ENCODE measurements at regions not wholly inside any gene's neighbourhood (a gene's known extent, or its start where the extent isn't known, plus 50 kb on each side); places are given as distances from the start of the nearest gene placed in this dataset.
"Not testable (repeated sequence)": the region's sequence is repeated elsewhere in the genome, so short reads cannot be mapped to it uniquely, and the experiment has no call there.

GRCh38 chr13:64697226-64697625 is 2532.9 kb downstream of the PCDH9 start:
- no peak overlapping the region for H3K4me3 ChIP-seq (ENCODE audit: low read length)
- H2BK5ac ChIP-seq (ENCODE audit: low read length): no peak overlapping the region
- H4K5ac ChIP-seq (ENCODE audit: low read length): no peak overlapping the region
- no peak overlapping the region for H3K4ac ChIP-seq (ENCODE audit: low read depth, low read length)
- DNase-seq: no peak
- H3K18ac ChIP-seq (ENCODE audit: low read length): no peak overlapping the region
- H3K4me2 ChIP-seq (ENCODE audit: low read length): no peak overlapping the region
- WGBS (ENCODE audit: extremely low coverage, insufficient coverage, low lambda C conversion rate): no CpG with 5 or more reads among the region's 2 CpGs
- H3K23ac ChIP-seq (ENCODE audit: low read length): no peak overlapping the region
- H3K79me2 ChIP-seq (ENCODE audit: control insufficient read depth, insufficient read depth, low read length): no peaks in the 10 kb centered on the region
- no peaks in the 10 kb centered on the region for H3K4me1 ChIP-seq (ENCODE audit: control insufficient read depth, low read depth, low read length)
- H2AK5ac ChIP-seq (ENCODE audit: low read length): no peak overlapping the region
- no peak overlapping the region for H3K56ac ChIP-seq (ENCODE audit: low read length)
- H4K8ac ChIP-seq (ENCODE audit: low read depth, low read length): no peak overlapping the region
- no peaks in the 10 kb centered on the region for H3K36me3 ChIP-seq (ENCODE audit: control insufficient read depth, insufficient read depth, low read length)
- H2BK120ac ChIP-seq (ENCODE audit: low read depth, low read length): no peak overlapping the region
- no peaks in the 10 kb centered on the region for H3K79me1 ChIP-seq (ENCODE audit: low read length)
- H3K27me3 ChIP-seq (ENCODE audit: insufficient read depth, low read length, poor library complexity): no peaks in the 10 kb centered on the region
- H3K27ac ChIP-seq (ENCODE audit: low read depth, low read length): no peak overlapping the region
- H2BK15ac ChIP-seq (replicated peaks; ENCODE audit: low read depth): no peak overlapping the region
- no peak overlapping the region for H3K9ac ChIP-seq (ENCODE audit: low read length)

GRCh38 chr13:64688893-64689677 is 2541.1 kb downstream of the PCDH9 start:
- no CpG with 5 or more reads among the region's 4 CpGs for WGBS (ENCODE audit: extremely low coverage, insufficient coverage, low lambda C conversion rate)
- Histone ChIP-seq H3K27me3 (ENCODE audit: insufficient read depth, low read length, poor library complexity) (no peaks in the 10 kb centered on the region), H3K4me3 (ENCODE audit: low read length) (no peak overlapping the region), H3K56ac (ENCODE audit: low read length) (no peak overlapping the region), H3K4me1 (ENCODE audit: control insufficient read depth, low read depth, low read length) (no peaks in the 10 kb centered on the region), H3K27ac (ENCODE audit: low read depth, low read length) (no peak overlapping the region), H4K5ac (ENCODE audit: low read length) (no peak overlapping the region), H3K79me1 (ENCODE audit: low read length) (no peaks in the 10 kb centered on the region), H2BK5ac (ENCODE audit: low read length) (no peak overlapping the region), H2AK5ac (ENCODE audit: low read length) (no peak overlapping the region), H2BK120ac (ENCODE audit: low read depth, low read length) (no peak overlapping the region), H4K8ac (ENCODE audit: low read depth, low read length) (no peak overlapping the region), H3K9ac (ENCODE audit: low read length) (no peak overlapping the region), H3K4ac (ENCODE audit: low read depth, low read length) (no peak overlapping the region), H2BK15ac (replicated peaks; ENCODE audit: low read depth) (no peak overlapping the region), H3K36me3 (ENCODE audit: control insufficient read depth, insufficient read depth, low read length) (no peaks in the 10 kb centered on the region), H3K23ac (ENCODE audit: low read length) (no peak overlapping the region), H3K4me2 (ENCODE audit: low read length) (no peak overlapping the region), H3K18ac (ENCODE audit: low read length) (no peak overlapping the region), H3K79me2 (ENCODE audit: control insufficient read depth, insufficient read depth, low read length) (no peaks in the 10 kb centered on the region)
- no peak for DNase-seq

DNA sequence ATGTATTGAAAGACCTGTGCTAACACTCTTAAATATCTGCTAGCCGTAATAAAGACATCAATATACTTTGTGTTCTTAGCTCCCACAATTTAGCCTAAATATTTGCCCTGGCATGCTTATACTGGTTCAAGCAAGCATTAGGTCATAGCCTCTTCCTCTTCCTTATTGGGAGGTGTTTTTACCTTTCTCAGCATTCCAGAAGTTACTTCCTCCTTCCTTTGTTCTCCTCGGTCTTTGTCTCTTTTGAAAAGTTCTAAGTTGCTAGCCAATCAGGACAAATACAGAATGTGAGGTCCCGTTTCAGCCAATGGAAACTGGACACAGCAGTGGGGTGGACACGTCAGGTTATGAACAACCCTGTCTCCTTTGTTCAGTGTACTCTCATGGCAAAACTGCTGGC is 2543.6 kb downstream of the PCDH9 start:
- not testable (repeated sequence) for H3K79me2 ChIP-seq (ENCODE audit: control insufficient read depth, insufficient read depth, low read length)

DNA sequence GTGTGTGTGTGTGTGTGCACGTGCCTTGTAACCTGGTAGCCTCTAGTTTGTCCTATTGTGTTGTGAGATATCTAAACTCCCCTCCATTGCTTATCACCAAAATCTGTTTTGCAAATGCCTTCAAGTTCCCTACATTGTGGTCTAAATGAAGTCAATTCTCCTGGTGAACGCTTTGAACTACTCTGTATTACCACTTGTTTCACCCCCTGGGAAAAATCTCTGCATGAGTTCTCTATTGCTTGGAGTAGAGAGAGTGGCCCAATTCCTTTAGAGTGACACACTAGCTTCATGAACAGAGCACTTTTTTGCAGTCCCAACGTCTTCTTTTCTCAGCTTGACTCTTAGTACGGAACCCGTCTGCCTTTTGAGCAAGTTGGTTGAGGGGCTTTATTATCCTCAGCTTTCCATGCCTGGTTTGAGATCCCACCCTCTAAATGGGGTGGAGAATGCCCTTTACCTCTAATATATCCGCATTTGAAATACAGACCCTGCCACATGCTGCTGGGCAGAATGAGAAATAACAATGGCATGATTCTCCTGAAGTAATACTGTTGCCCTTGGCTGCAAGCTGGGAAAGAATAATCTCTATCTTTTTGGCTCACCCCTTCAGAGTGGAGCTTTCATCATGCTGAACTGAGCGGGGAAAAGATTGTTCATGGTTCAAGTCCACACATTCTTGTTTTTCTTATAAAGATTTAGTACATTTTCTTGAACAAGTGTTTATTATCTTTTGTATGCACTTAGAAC is 2545.3 kb downstream of the PCDH9 start:
- DNase-seq: peak; percentile 88
- Histone ChIP-seq H4K8ac (ENCODE audit: low read depth, low read length) (no peak overlapping the region), H3K4ac (ENCODE audit: low read depth, low read length) (no peak overlapping the region), H3K36me3 (ENCODE audit: control insufficient read depth, insufficient read depth, low read length) (no peaks in the 10 kb centered on the region), H3K79me1 (ENCODE audit: low read length) (no peaks in the 10 kb centered on the region), H4K5ac (ENCODE audit: low read length) (no peak overlapping the region), H3K9ac (ENCODE audit: low read length) (no peak overlapping the region), H3K4me3 (ENCODE audit: low read length) (no peak overlapping the region), H3K27ac (ENCODE audit: low read depth, low read length) (peak overlapping the region; percentile 41), H3K18ac (ENCODE audit: low read length) (no peak overlapping the region), H3K79me2 (ENCODE audit: control insufficient read depth, insufficient read depth, low read length) (no peaks in the 10 kb centered on the region), H3K27me3 (ENCODE audit: insufficient read depth, low read length, poor library complexity) (no peaks in the 10 kb centered on the region), H2BK5ac (ENCODE audit: low read length) (no peak overlapping the region), H2AK5ac (ENCODE audit: low read length) (no peak overlapping the region), H3K4me2 (ENCODE audit: low read length) (no peak overlapping the region), H3K4me1 (ENCODE audit: control insufficient read depth, low read depth, low read length) (no peaks in the 10 kb centered on the region), H2BK15ac (replicated peaks; ENCODE audit: low read depth) (no peak overlapping the region), H3K56ac (ENCODE audit: low read length) (peak overlapping the region; percentile 47), H3K23ac (ENCODE audit: low read length) (no peak overlapping the region), H2BK120ac (ENCODE audit: low read depth, low read length) (no peak overlapping the region)
- WGBS (ENCODE audit: extremely low coverage, insufficient coverage, low lambda C conversion rate): no CpG with 5 or more reads among the region's 7 CpGs

More for the DNA sequence above, 2543.6 kb downstream of the PCDH9 start:
- H3K4me3 ChIP-seq (ENCODE audit: low read length); H3K36me3 ChIP-seq (ENCODE audit: control insufficient read depth, insufficient read depth, low read length); H3K23ac ChIP-seq (ENCODE audit: low read length); H2BK5ac ChIP-seq (ENCODE audit: low read length); H2AK5ac ChIP-seq (ENCODE audit: low read length); H3K18ac ChIP-seq (ENCODE audit: low read length); H3K9ac ChIP-seq (ENCODE audit: low read length); H4K5ac ChIP-seq (ENCODE audit: low read length); H2BK120ac ChIP-seq (ENCODE audit: low read depth, low read length); H3K4me2 ChIP-seq (ENCODE audit: low read length); H3K4me1 ChIP-seq (ENCODE audit: control insufficient read depth, low read depth, low read length); H2BK15ac ChIP-seq (replicated peaks; ENCODE audit: low read depth); H4K8ac ChIP-seq (ENCODE audit: low read depth, low read length); H3K27me3 ChIP-seq (ENCODE audit: insufficient read depth, low read length, poor library complexity); H3K27ac ChIP-seq (ENCODE audit: low read depth, low read length); H3K4ac ChIP-seq (ENCODE audit: low read depth, low read length); DNase-seq; H3K79me1 ChIP-seq (ENCODE audit: low read length); H3K56ac ChIP-seq (ENCODE audit: low read length): not testable (repeated sequence)
- no CpG with 5 or more reads among the region's 4 CpGs for WGBS (ENCODE audit: extremely low coverage, insufficient coverage, low lambda C conversion rate)

DNA sequence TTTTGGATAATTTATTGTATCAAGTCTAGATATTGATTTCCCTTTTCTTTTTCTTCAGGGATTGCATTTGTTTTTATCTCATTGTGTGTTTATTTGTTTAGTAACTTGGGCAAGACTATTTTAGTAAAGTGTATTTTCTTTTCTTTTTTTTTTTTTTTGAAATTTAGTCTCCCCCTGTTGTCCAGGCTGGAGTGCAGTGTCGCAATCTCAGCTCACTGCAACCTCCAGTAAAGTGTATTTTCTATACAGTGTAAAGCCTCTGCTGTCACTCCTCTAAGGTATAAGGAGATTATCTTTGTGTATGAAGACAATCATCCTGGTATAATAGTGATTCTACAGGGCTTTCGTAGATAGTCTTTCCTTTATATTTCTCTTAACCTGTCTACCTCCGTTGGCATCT is 2546.0 kb downstream of the PCDH9 start:
- Histone ChIP-seq H2BK5ac (ENCODE audit: low read length) (no peak overlapping the region), H3K27ac (ENCODE audit: low read depth, low read length) (peak overlapping the region; percentile 41), H3K18ac (ENCODE audit: low read length) (no peak overlapping the region), H2BK15ac (replicated peaks; ENCODE audit: low read depth) (no peak overlapping the region), H4K8ac (ENCODE audit: low read depth, low read length) (no peak overlapping the region), H3K56ac (ENCODE audit: low read length) (no peak overlapping the region), H3K4me1 (ENCODE audit: control insufficient read depth, low read depth, low read length) (no peaks in the 10 kb centered on the region), H3K4me2 (ENCODE audit: low read length) (no peak overlapping the region), H2AK5ac (ENCODE audit: low read length) (no peak overlapping the region), H3K27me3 (ENCODE audit: insufficient read depth, low read length, poor library complexity) (no peaks in the 10 kb centered on the region), H3K79me2 (ENCODE audit: control insufficient read depth, insufficient read depth, low read length) (no peaks in the 10 kb centered on the region), H3K23ac (ENCODE audit: low read length) (no peak overlapping the region), H3K4me3 (ENCODE audit: low read length) (no peak overlapping the region), H3K9ac (ENCODE audit: low read length) (no peak overlapping the region), H3K4ac (ENCODE audit: low read depth, low read length) (no peak overlapping the region), H4K5ac (ENCODE audit: low read length) (no peak overlapping the region), H2BK120ac (ENCODE audit: low read depth, low read length) (no peak overlapping the region), H3K36me3 (ENCODE audit: control insufficient read depth, insufficient read depth, low read length) (no peaks in the 10 kb centered on the region), H3K79me1 (ENCODE audit: low read length) (no peaks in the 10 kb centered on the region)
- DNase-seq: no peak
- WGBS (ENCODE audit: extremely low coverage, insufficient coverage, low lambda C conversion rate): no CpG with 5 or more reads among the region's 3 CpGs
